C4-2B (cell line): ENCODE measurements at regions not wholly inside any gene's neighbourhood (a gene's known extent, or its start where the extent isn't known, plus 50 kb on each side); places are given as distances from the start of the nearest gene placed in this dataset.

ENCODE experiments used
- ZFX ChIP-seq: fragments of 450-650 bp; IDR thresholded peaks from 2 replicates; pipeline ENCODE4 v1.6.1; 2017
- TF ChIP-seq, protein P1 (sequence below): fragments of 450-650 bp; conservative IDR thresholded peaks from 2 replicates; pipeline ENCODE4 v1.5.1; 2017; ENCODE audit warnings: mild to moderate bottlenecking

DNA sequence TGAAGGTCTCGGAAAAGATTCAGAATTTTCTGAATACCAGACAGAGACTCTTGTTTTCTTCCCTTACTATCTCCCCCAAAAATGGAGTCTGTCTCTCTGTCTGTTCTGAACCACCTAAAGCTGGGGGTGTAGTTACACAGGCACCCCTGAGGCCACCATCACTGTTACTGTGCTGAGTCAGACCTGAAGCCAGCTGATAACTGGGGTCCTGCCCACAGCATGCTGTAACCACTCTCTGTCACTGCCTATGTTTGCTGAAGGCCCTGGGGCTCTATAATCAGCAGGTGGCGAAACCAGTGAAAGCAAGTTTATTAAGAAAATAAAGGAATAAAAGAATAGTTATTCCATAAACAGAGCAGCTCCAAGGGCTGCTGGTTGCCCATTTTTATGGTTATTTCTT lies 575.2 kb upstream of the POT1 start:
- TF ChIP-seq, protein P1, sequence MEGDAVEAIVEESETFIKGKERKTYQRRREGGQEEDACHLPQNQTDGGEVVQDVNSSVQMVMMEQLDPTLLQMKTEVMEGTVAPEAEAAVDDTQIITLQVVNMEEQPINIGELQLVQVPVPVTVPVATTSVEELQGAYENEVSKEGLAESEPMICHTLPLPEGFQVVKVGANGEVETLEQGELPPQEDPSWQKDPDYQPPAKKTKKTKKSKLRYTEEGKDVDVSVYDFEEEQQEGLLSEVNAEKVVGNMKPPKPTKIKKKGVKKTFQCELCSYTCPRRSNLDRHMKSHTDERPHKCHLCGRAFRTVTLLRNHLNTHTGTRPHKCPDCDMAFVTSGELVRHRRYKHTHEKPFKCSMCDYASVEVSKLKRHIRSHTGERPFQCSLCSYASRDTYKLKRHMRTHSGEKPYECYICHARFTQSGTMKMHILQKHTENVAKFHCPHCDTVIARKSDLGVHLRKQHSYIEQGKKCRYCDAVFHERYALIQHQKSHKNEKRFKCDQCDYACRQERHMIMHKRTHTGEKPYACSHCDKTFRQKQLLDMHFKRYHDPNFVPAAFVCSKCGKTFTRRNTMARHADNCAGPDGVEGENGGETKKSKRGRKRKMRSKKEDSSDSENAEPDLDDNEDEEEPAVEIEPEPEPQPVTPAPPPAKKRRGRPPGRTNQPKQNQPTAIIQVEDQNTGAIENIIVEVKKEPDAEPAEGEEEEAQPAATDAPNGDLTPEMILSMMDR, result no peak
- TF ChIP-seq ZFX, result no peak
